ENCODE measurements at regions not wholly inside any gene's neighbourhood (a gene's known extent, or its start where the extent isn't known, plus 50 kb on each side); places are given as distances from the start of the nearest gene placed in this dataset.

- no peak for TF ChIP-seq CTCF (IDR thresholded peaks at IDR 0.05; ENCODE audit: low read length)
- no peak for TF ChIP-seq EZH2 (IDR thresholded peaks at IDR 0.05; ENCODE audit: borderline replicate concordance, low read length)
Observed at GRCh38 chr2:58727981-58728656, 487.0 kb upstream of the FANCL start.

Data from OCI-LY1 (cell line).